Activated CD4-positive, alpha-beta T cell treated with anti-CD3 and anti-CD28 coated beads, Interleukin-2, Interleukin-4, amounts not matched to agents 100 ng/mL and 50 ng/mL, durations not matched to agents 16 hours and 8 hours (primary cell): ENCODE measurements at regions not wholly inside any gene's neighbourhood (a gene's known extent, or its start where the extent isn't known, plus 50 kb on each side); places are given as distances from the start of the nearest gene placed in this dataset.
"Not testable (repeated sequence)": the region's sequence is repeated elsewhere in the genome, so short reads cannot be mapped to it uniquely, and the experiment has no call there.

Source experiments
- DNase-seq: peaks from one replicate; pipeline ENCODE4 v3.0.0-alpha.2; 2020; ENCODE audit warnings: low spot score

- DNase-seq = not testable (repeated sequence)
Measured at GRCh38 chr15:53923741-53924140, 54.5 kb upstream of the UNC13C start.

DNA sequence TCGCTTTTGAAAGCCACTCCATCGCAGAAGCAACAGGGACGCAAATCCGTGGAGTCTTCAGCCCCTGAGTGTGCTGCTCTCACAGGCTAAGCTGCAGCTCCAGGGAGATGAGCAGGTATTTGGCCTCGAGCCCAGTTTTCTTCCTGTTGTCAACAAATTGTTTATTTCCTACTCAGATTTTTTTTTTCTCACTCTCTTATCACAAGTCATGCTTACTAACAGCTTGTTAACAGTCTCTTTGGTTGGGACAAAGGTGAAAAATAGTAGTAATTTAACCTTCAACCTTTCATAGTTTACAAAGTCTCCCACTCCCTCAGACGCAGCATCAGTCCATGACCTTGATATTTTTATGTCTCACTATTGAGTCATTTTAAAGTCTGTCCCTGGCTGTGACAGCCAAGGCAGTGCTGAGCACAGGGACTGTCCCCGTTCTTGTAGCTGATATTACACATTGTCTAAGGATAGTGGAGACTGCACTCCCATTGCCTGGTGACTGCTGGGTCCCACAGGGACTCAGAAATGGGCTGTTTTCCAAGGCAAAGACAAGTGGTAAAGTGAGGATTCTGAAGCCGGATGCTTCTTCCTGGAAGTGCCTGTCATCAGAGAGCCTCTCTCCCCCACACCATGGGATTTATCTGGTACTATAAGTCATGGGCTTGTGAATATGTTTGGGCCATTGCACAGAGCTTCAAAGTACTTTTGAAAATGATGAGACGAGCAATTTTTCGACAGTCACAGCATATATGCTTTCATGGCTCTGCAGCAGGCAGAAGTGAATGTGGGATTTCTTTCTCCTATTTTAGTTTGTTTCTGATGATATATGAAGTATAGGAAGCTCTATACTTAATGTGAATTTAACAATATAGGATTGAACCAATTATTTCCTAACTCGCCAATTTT, 59.8 kb upstream of the UNC13C start:
- DNase-seq = no peak

- no peak for DNase-seq
Measured at GRCh38 chr15:53917109-53917508, 61.1 kb upstream of the UNC13C start.

- DNase-seq = no peak
Measured at GRCh38 chr15:53911431-53911830, 66.8 kb upstream of the UNC13C start.

DNA sequence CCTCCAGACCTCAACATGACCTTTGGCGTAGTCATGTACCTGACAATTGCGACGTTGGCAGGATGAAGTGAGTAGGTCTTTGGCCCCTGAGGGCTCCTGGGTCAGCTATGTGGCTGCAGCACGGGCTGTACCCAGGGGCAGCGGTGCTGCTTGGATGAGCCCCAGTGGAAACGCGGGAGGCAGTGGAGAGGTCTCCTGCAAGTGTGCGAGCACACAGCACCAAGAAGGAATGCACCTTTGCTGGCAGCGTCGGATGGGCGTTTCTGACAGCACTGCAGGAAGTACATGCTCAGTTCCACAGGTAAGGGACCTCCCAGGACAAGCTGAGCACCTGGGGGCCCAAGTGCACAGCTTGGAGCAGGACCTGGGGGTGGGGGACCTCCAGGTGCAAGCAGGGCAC, 67.4 kb upstream of the UNC13C start:
- no peak for DNase-seq

DNA sequence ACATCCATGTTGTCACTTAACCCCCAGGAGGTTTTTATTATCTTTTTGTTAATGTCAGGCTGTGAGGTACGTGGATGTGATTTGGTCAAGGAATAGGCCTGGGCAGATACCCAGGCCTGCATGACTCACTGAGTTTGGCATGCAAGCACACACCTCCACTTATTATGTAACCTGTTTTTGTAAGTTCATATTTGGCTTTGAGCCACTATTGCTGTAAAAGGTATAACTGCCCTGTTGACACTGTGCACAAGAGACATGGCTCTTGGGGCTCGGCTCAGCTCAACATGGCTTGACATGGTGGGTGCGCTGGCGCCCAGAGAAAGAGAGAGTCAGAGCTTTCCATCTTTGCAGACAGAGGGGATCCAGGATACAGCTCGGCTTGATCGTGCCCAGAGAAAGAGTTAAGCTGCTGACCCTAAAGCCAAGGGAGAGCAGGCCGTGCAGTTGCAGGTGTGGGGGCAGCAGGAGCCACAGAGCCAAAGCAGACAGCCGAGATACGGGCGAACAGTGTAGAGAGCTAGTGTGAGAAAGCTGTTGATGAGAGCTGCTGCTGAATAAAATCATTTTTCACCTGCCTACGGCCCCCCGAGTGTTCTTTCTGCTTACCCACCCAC, 67.9 kb upstream of the UNC13C start:
- no peak for DNase-seq

- no peak for DNase-seq
Measured at GRCh38 chr15:53903129-53903528, 75.1 kb upstream of the UNC13C start.

GRCh38 chr15:53893468-53893867, 84.8 kb upstream of the UNC13C start:
- DNase-seq = not testable (repeated sequence)

GRCh38 chr15:53891862-53892261, 86.4 kb upstream of the UNC13C start:
- not testable (repeated sequence) for DNase-seq

- DNase-seq = no peak
Measured at GRCh38 chr15:53884441-53884840, 93.8 kb upstream of the UNC13C start.

DNA sequence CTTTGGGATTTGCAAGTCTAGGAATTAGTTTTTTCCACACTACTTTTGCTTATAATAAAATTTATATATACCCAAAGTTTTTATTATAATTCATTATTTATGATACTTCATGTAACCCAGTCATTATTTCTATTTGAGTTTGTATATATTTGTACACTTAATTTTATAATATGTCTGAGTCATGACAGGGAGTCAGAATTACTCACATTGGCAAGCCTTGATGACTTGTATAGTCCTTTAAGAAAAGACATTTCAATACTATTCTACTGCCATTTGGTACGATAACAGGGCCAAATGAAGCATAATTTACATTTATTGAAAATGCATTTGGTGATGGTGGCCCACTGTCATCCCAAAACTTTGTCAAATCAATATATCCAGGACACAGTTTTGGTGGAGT, 95.9 kb upstream of the UNC13C start:
- no peak for DNase-seq

DNA sequence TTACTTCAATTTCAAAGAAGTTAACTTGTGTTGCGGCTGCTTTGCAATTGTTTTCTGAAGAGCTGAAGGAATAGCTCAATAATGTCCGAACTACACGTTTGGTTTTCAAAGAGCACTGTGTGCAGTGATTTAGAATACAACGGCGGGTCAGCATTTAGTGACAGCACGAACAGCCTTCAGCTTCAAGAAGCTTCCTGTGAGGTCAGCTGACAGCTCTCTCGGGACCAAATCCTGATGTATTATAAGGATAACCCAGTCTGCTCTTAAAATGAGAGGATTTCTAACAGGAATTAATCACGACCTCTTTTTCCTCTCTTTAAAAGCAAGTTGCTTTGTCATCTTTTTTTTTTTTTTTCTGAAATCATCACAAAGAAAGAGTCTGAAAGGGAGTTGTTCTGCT, 97.9 kb upstream of the UNC13C start:
- no peak for DNase-seq

- no peak for DNase-seq
Measured at GRCh38 chr15:53875711-53876110, 102.5 kb upstream of the UNC13C start.

GRCh38 chr15:53875139-53875538, 103.1 kb upstream of the UNC13C start:
- no peak for DNase-seq

GRCh38 chr15:53872410-53872809, 105.8 kb upstream of the UNC13C start:
- DNase-seq = no peak

DNA sequence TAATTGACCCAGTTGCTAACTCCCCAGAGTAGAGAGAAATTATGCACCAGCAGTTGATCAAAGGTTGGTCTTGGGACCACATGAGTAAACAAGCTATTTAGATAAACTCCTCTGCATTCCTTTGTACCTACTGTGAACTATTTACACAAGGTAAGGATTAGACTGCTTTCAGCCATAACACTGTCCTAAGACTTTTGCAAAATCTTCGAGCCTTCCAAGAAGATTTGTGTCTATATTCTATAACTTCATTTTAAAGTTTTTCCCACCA, 108.5 kb upstream of the UNC13C start:
- DNase-seq = no peak

- no peak for DNase-seq
Measured at GRCh38 chr15:53869044-53869805, 109.0 kb upstream of the UNC13C start.

- DNase-seq = no peak
Measured at GRCh38 chr15:53862386-53862785, 102.9 kb upstream of the WDR72 start.

- DNase-seq = no peak
Measured at GRCh38 chr15:53861792-53862191, 102.3 kb upstream of the WDR72 start.

GRCh38 chr15:53851110-53851848, 91.8 kb upstream of the WDR72 start:
- DNase-seq = no peak

- DNase-seq = no peak
Measured at GRCh38 chr15:53847745-53848144, 88.3 kb upstream of the WDR72 start.

DNA sequence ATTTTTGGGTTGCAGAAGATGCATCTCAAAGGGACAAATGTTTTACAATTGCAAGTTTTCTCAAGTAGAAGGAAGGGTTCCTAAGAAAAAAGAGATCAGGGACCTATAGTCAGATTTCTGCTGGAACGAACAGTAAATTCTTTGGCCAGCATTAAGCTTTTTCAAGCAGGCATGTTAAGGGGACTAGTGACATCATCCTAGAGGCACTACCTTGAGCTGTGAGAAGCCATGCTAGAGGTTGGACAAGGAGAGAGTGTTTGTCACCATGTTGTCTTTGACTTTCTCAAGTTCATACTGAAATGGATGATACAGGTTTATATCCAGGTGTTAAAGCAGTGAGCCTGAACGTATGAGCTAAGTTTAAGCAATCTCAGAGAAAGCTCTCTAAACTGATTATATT, 85.2 kb upstream of the WDR72 start:
- no peak for DNase-seq
